ENCODE measurements at regions not wholly inside any gene's neighbourhood (a gene's known extent, or its start where the extent isn't known, plus 50 kb on each side); places are given as distances from the start of the nearest gene placed in this dataset.

DNA sequence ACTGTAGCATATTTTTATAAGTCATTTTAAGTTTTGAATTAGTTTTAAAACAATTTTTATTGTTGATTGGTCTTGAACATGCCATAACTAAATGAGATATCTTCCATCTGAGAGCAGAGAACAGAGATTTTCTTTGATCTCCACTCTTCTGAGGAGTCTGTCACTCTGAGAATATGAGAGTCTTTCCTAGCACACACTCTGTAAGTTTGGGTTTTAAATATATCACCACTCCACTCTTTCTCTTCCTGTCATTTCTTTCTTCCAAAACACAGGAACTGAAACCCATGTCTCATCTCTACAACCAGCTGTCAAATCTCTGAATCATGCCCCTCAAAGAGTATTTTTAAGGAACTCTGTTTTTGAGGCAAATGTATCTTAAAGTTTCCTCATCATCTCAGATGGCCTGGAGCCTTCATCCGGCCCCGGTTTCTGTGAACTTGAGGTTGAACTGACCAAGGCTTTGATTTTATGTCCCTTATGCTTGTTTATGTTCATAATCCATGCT is 698.2 kb upstream of the SGCG start:
- DNase-seq (ENCODE audit: low read depth in 2 of 2, low spot score in 1 of 2), result no peak

DNA sequence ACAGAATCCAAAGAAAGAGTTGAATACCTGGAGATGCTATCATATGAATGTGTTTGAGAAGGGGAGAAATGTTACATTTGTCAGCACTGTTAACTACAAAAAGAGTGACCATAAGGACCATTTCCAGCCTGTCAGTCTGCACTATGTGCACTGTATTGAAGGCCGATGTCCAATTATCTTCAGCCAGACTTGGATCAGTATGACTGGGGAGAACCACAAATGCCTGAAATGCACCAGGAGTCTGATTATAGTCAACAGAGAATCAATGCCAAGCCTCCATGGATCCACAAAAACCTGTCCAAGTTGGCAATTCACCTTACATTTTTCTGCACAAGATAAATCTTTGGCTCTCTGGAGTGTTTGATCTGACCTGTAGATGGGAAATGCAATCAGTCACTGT is 697.5 kb upstream of the SGCG start:
- no peak for DNase-seq (ENCODE audit: low read depth in 2 of 2, low spot score in 1 of 2)

DNA sequence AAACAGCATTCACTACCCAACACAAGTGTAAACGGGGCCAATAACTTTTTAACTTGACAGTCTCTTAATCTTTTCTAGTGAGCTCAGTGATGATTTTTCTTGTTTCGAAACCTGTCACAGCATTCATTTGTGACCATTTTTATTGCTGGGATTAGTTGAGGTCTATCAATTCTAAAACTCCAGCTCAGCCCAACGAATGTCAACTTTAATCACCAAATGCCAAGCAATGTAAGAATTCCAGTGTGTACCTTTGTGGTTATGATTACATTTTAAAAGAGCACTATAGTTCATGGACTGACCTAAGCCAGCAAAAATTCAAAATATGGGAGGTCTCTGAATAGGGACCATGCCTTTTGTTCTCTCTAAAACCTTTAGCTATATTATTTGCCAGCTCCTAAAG is 694.3 kb upstream of the SGCG start:
- DNase-seq (ENCODE audit: low read depth in 2 of 2, low spot score in 1 of 2), result no peak

DNA sequence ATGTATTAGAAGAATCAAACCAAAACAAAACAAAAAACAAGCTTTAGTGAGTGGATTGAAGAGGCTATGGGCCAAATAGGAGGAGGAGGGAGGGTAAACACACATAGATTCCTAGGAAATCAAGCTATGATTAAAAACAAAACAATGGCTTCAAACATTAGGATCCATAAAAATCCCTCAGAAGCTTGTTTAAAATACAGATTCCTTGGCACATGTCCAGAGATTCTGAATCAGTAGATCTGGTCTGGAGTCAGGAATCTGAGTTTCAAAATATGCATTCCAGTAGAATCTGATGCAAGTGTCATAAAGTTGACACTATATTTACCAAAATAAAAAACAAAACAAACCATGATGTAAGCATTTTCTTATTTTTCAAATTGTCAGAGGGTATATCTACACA is 692.8 kb upstream of the SGCG start:
- no peak for DNase-seq (ENCODE audit: low read depth in 2 of 2, low spot score in 1 of 2)

DNA sequence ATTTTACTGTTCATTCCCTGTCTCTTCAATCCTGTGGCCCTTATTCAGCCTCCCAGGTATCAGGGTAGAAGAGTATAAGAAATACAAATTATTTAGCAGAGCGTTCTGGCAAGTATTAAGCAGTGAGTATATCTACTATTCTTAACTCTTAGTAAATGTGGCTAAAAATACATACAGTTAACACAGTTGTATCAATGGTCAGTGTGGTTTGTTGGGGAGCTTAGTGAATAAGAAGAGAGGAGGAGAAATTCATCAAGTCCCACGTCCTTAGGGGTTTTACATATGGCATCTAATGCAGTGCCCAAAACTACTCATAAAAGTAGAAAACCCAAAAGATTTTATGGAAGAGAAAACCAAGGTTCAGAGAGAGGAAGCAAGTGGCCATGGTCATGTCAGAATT is 691.0 kb upstream of the SGCG start:
- DNase-seq (ENCODE audit: low read depth in 2 of 2, low spot score in 1 of 2), result no peak

DNA sequence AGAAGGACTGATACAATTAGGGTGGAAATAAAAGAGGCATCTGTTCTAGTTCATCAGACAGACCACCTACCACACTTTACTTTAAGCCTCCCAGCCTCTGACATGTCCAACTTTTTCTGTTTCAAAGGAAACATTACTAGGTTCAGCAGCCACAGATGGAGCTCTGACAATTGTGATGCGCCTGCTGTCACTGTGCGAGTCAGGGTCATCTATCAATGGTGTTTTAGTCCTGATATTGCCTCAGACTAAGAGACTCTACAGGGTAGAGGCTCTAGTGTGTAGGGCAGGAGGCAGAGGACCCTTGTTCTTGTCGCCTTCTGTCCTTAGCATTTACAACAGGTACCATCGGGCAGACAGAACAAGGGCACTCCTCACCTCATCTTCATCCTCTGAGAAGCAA is 685.0 kb upstream of the SGCG start:
- DNase-seq (ENCODE audit: low read depth in 2 of 2, low spot score in 1 of 2), result no peak

DNA sequence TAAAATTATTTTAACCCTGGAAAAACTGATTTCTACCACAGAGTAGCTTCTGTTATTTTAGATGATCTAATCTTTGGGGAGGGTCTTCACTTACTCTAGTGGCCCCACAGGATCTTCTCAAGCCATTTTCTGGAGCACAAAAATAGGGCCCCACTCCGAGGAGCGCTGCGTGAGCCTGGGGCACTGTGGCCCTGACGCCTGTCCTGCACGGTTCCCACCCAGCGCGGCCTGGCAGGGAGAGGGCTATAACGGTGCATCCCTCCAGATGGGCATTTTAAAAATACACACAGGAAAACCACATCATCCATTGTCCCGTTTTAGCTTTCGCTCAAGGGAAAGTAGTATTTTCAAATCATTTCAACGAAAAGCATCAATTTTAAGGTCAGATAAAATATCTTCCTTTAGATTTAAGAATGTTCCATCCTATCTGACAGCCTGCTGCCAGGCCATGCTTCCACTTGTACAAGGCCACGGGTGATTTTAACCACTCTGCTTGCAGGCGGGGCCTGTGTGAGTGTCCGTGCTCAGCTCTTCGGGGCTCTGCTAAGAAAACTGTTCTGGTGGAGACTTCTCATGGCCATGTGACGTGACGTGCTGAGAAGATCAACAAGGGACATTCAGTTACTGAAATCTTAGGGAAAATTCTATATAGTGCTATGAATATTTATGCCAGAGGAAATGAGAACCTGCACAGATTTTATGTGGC is 683.8 kb upstream of the SGCG start:
- no peak for DNase-seq (ENCODE audit: low read depth in 2 of 2, low spot score in 1 of 2)

DNA sequence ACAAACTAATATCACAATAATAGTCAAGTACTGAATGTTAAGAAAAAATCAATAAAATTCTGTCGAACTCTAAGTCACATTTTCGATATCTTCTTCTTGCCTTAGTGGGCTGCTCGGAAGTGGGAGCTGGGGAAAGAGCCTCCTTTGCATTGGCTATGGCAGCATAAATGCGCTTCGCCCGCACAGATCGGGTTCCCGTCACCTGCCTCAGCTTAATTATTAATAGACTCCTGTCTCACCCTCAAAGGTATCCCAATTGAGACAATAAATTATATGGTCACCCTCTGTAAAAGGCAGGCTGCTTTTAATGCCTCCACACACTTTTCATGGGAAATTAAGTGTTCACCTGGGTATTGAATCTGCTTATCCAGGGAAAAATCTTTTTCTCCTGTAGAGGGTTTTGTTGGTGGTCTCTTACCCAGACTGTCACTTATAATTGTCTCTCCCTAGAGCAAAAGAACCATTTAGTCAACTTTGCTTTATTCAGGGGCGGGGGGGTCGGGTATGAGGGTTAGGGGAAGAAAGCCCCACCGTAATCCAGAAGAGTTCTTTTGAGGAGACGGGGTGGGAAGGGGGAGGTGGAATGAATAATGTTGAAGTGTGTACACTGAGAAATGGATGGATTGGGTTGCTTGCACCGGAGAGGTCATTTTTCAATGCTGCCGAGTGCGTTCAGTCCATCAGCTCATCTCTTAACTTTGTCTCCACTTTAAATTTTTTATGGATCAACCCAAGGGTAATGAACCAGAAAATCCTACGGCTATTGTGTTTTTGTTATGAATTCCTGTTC is 682.6 kb upstream of the SGCG start:
- no peak for DNase-seq (ENCODE audit: low read depth in 2 of 2, low spot score in 1 of 2)

DNA sequence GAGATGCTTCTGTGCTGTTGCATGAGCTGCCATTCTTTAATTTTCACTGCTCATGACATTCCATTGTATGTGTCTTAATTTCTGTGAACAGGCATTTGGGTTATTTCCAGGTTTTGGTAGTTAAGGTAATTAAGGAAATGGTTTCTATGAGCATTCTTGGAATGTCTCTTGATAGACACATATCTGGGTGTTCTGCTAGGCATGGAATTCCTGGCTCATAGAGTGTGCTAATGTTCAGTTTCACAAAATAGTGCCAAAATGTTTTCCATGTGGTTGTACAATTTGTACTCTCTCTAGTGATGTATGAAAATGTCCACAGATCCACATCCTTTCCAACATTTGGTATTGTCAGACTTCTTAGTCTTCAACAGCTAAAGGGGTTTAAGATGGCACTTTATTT is 680.9 kb upstream of the SGCG start:
- no peak for DNase-seq (ENCODE audit: low read depth in 2 of 2, low spot score in 1 of 2)

DNA sequence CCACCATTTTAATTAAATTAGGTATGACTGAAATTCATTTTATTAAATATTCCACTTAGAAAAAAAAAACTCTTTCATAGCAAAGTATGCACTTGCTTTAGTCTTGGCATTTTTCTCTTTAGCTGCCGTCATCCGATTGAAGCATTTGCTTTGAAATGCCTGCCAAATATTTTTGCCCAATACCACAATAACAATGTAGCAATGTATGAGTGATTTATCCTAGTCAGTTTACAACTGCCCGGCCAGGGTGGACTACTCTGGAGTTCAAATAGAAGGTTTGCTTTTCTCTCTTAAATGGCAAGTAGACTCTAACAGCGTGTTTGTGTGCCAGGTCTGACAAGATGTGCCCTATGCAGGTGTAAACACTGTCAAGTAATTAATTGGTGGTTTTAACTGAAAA is 675.3 kb upstream of the SGCG start:
- no peak for DNase-seq (ENCODE audit: low read depth in 2 of 2, low spot score in 1 of 2)

DNA sequence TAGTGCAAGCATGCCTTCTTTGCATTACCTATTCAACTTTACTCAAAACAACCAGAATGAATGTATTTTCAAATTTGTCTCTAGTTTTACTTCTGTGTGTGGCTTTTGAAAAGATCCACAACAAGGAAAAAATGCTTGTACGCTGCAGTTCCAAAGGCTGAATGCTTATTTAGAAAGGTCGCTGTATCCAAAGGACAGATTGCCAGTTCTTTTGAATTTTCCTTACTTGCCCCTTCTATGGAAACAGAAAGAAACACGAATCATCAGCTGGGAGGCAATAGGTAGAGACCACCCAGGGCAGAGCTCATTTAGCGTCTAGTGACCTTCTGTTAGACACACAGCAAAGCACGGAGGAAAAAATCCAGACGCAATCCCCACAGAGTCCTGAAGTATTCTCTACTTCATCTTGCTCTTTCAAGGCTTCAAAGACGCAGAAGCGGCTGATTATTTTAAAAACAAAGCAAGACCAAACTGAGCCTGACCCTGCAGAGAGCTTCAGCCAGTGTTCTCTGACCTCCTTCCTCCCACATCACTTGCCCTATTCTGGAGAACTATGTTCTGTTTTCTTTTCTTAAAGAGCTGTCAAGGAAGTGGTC is 674.6 kb upstream of the SGCG start:
- no peak for DNase-seq (ENCODE audit: low read depth in 2 of 2, low spot score in 1 of 2)

DNA sequence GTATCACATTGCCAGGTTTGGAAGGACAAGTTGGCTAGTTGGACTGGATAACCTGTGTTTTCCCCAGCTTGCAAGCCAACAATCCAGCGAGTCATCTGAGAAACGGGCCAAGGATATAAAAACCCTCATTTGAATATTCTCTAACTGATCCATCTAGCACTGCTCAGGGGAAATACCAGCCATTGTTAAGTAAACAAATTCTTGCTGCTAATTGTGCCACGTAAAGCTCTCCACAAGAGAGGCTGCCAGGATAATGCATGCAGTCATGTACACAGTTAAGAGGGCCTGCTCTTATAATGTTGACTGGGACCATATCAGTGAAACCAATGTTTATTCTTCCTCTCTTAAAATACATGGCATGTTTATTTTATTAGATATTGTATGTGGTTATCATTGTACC is 663.2 kb upstream of the SGCG start:
- DNase-seq (ENCODE audit: low read depth in 2 of 2, low spot score in 1 of 2), result no peak

DNA sequence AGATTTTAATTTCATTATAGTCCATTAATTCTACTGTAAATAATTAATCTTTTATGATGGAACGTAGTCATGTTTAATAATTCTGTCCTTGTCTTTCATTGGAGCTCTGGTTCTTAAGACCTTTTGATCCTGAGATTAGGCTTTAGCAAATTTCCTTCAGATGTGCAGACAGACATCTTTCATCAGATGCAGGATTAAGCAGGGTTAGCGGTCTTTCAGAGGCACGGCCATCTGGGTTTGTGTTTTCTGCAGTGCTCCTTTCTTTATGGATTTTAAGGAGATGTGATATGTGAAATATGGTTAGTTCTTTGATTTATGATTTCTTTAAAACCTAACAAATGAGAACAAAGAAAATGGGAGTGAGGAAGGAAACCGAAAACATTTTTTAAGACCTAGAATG is 643.9 kb upstream of the SGCG start:
- DNase-seq (ENCODE audit: low read depth in 2 of 2, low spot score in 1 of 2), result no peak

DNA sequence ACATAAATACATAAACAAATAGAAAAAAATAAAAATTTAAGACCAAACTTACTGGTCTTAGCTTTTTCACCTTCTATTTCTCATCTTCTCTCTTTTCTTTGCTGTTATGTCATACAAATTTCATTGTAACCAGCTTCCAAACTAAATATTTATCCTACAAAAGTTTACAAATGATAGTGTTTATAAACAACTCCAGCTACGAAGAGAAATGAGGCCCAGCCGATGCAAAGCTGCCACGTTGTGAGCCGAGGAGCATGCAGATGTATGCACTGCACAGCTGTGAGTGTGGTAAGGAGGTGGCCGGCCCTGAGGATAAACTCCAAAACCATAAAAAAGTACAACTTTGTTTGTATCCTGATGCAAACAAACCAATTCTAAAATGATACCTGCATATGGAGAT is 642.4 kb upstream of the SGCG start:
- DNase-seq (ENCODE audit: low read depth in 2 of 2, low spot score in 1 of 2), result no peak

DNA sequence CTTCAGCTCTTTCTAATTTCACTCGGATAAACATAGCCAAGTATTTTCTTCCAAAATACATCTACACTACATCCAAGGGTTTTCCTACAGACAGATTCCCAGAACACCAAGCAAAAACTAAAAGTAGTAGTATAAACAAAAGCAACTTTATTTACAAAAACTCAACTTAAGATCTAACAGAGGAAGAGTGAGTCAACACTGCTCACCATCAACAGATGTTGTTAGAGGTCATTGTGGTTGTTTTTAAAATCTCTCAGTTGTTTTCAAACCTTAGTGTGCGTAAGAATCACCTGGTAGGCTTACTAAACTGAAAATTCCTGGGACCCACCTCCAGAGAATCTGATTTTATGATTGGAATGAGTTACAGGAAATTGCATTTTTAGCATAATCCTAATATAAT is 631.7 kb upstream of the SGCG start:
- no peak for DNase-seq (ENCODE audit: low read depth in 2 of 2, low spot score in 1 of 2)

DNA sequence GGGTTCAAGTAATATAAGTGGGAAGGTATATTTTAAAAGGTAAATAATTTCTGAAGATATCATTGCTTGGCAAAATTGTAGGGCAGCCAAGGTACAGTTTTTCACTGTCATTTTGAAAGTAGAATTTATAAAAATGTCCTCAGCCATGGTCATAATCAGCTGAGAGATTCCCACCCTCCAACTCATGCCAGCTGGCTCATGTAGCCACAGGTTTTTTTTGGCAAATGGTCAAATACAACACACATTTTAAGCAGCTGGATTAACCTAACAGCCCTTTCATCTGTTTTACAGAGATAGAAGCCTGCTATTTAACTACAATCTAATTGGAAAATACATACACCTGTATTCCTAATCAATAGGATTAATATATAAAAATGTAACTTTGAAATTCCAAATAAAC is 619.2 kb upstream of the SGCG start:
- no peak for DNase-seq (ENCODE audit: low read depth in 2 of 2, low spot score in 1 of 2)

DNA sequence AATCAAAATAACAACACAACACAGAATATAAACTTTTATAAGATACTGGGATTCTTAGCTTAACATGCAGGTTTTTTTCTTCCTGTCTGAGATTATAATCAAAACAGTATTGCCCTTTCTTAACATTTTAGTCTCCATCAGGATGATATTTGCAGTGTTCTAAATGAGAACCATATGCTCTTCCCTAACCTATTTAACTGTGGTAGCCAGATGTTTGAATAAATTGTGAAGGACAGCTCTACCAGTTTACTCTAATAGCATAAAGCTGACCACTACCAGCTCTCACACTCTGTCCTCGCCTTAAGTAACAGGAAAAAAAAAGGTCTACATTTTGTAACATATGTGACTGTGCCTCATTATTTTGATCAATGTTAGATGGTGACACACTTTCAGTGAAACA is 618.7 kb upstream of the SGCG start:
- no peak for DNase-seq (ENCODE audit: low read depth in 2 of 2, low spot score in 1 of 2)

DNA sequence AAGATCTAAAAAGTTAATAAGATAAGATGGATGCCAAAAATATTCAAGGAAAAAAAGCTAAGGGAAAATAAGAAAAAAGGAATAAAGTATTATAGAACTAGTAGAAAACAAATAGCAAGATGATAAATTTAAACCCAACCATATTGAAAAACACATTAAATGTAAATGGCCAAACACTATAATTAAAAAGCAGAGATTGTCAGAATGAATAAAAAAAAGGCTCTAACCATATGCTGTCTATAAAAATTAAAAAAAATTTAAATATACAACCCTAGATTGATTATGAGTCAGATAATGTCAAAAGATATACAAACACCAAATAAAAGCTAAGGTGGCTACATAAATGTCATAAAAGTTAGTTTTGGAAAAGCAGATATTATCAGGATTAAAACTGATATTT is 617.5 kb upstream of the SGCG start:
- DNase-seq (ENCODE audit: low read depth in 2 of 2, low spot score in 1 of 2), result no peak

DNA sequence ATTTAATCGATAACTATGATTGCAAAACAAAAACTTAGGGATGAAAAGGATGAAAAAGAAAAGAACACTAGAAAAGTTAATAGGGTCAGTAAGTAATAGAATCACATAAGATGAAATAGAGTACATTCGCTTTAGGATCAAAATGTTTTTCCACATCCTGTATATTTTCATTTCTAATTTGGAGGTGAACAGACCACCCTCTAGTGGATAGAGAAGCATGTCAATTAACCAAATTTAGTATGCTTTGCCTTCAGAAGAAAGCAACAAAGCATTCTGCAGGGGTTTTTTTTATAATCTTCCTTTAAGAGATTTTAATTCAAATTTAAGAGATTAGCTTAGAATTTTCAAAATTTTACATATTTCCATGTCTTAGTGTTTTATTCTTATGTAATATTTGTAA is 611.0 kb upstream of the SGCG start:
- DNase-seq (ENCODE audit: low read depth in 2 of 2, low spot score in 1 of 2), result no peak

DNA sequence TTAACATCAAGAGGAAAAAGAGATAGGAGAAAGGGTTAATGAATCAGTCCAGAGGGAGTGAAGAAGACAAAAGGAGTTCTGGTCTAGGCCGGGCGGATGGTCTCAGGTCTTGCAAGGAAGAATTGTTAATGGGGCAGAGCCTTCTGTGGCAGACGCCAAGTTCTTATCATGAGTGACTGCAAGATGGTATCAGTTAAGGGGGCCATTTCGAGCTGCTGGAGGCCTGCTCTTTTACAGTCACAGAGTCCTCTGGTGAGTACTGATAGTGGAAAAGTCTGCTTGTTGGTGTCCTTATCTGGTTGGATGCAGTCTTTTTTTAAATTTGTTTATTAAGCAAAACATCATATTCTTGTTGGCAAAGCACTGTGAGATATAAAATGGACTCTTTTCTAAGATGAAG is 590.9 kb upstream of the SGCG start:
- DNase-seq (ENCODE audit: low read depth in 2 of 2, low spot score in 1 of 2), result no peak

DNA sequence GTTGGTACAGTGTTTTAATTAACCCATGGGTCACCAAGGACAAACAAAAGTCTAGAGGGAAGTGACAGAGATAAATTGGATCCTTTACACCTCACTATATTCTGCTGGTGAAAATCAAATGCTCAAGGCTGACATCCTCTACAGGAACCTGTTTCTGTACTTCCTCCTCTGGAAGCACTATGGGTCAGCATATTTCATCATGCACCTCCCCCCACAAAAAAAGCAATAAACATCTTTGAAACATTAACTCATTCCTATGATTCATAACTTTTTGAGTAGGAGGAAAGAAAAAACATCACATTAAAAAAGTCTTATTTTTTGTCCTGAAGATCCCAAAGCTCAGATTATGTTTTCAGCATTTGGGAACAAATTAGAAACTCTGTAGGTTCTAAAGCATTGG is 588.3 kb upstream of the SGCG start:
- DNase-seq (ENCODE audit: low read depth in 2 of 2, low spot score in 1 of 2), result no peak

DNA sequence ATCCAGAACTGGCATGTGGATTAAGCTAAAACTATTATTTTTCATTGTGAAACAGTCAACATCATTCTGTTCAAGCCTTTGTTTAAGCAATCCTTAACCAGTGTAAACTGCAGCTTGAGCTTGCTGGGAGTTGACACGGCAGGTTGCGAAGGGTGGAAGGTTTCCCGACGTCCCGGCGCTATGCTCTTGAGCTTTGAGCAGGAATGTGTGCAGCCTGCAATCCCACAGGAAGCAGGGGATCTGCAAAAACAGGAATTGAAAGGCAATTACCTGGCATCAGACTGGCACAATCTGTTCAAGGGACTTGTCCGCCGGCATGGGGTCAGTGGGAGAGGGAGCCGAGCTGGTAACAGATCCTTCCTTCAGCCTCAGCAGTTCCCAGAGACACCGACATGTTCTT is 586.7 kb upstream of the SGCG start:
- no peak for DNase-seq (ENCODE audit: low read depth in 2 of 2, low spot score in 1 of 2)

Measured in stimulated activated CD8-positive, alpha-beta memory T cell treated with anti-CD3 and anti-CD28 coated beads, Interleukin-4, amount 100 ng/mL, for 4 hours (primary cell).